Dermis blood vessel endothelial cell (primary cell): ENCODE measurements at regions not wholly inside any gene's neighbourhood (a gene's known extent, or its start where the extent isn't known, plus 50 kb on each side); places are given as distances from the start of the nearest gene placed in this dataset.
A peak's percentile ranks its signal among the peaks of the same experiment; 100 is the strongest.

ENCODE experiments used
- DNase-seq: peaks from one replicate; pipeline ENCODE4 v3.0.0; 2010

GRCh38 chr3:64464955-64465354 lies 222.8 kb downstream of the ADAMTS9 start:
- no peak for DNase-seq

- no peak for DNase-seq
Observed at GRCh38 chr3:64463981-64464380, 223.8 kb downstream of the ADAMTS9 start.

- no peak for DNase-seq
Observed at GRCh38 chr3:64462203-64462602, 225.6 kb downstream of the ADAMTS9 start.

GRCh38 chr3:64460877-64461276 lies 226.9 kb downstream of the ADAMTS9 start:
- no peak for DNase-seq

- DNase-seq = no peak
Observed at GRCh38 chr3:64460141-64460730, 227.6 kb downstream of the ADAMTS9 start.

- no peak for DNase-seq
Observed at GRCh38 chr3:64459711-64460110, 228.1 kb downstream of the ADAMTS9 start.

GRCh38 chr3:64457811-64458210 lies 230.0 kb downstream of the ADAMTS9 start:
- DNase-seq = no peak

- DNase-seq = no peak
Observed at GRCh38 chr3:64456674-64457073, 231.1 kb downstream of the ADAMTS9 start.

- no peak for DNase-seq
Observed at GRCh38 chr3:64455351-64455750, 230.1 kb upstream of the PRICKLE2 start.

GRCh38 chr3:64454768-64455167 lies 229.5 kb upstream of the PRICKLE2 start:
- DNase-seq = no peak

- no peak for DNase-seq
Observed at GRCh38 chr3:64454179-64454578, 228.9 kb upstream of the PRICKLE2 start.

GRCh38 chr3:64451283-64452012 lies 226.2 kb upstream of the PRICKLE2 start:
- DNase-seq = no peak

GRCh38 chr3:64450396-64450956 lies 225.2 kb upstream of the PRICKLE2 start:
- DNase-seq = no peak

GRCh38 chr3:64449026-64449425 lies 223.8 kb upstream of the PRICKLE2 start:
- DNase-seq = no peak

GRCh38 chr3:64445944-64446300 lies 220.7 kb upstream of the PRICKLE2 start:
- no peak for DNase-seq

- DNase-seq = no peak
Observed at GRCh38 chr3:64445109-64445943, 220.1 kb upstream of the PRICKLE2 start.

GRCh38 chr3:64444490-64445108 lies 219.3 kb upstream of the PRICKLE2 start:
- no peak for DNase-seq

- DNase-seq = no peak
Observed at GRCh38 chr3:64443546-64444381, 218.5 kb upstream of the PRICKLE2 start.

- DNase-seq = no peak
Observed at GRCh38 chr3:64441861-64442260, 216.6 kb upstream of the PRICKLE2 start.

GRCh38 chr3:64440498-64440897 lies 215.2 kb upstream of the PRICKLE2 start:
- peak; percentile 13 for DNase-seq

GRCh38 chr3:64438812-64439211 lies 213.5 kb upstream of the PRICKLE2 start:
- no peak for DNase-seq

- DNase-seq = no peak
Observed at GRCh38 chr3:64438066-64438465, 212.8 kb upstream of the PRICKLE2 start.
